Neuronal stem cell (in vitro differentiated cells): ENCODE measurements at regions not wholly inside any gene's neighbourhood (a gene's known extent, or its start where the extent isn't known, plus 50 kb on each side); places are given as distances from the start of the nearest gene placed in this dataset.

Source experiments
- DNase-seq: peaks from one replicate; pipeline ENCODE4 v3.0.0-alpha.2; 2013; ENCODE audit warnings: low spot score
- H2AFZ ChIP-seq: one replicate; pipeline ENCODE4 v1.6.1; 2013; ENCODE audit warnings: mild to moderate bottlenecking, low read length, inconsistent platforms
- H2AK5ac ChIP-seq: 2 replicates; pipeline ENCODE4 v1.6.1; 2013; ENCODE audit warnings: low read depth, mild to moderate bottlenecking, inconsistent platforms, low read length, moderate library complexity, mixed read lengths
- H2BK120ac ChIP-seq: 2 replicates; pipeline ENCODE4 v1.6.1; 2013; ENCODE audit warnings: low read depth, mild to moderate bottlenecking, inconsistent platforms, low read length, moderate library complexity, mixed read lengths
- H2BK12ac ChIP-seq: one replicate; pipeline ENCODE4 v1.6.1; 2013; ENCODE audit warnings: low read length, inconsistent platforms
- H2BK15ac ChIP-seq: 2 replicates; pipeline ENCODE4 v1.6.1; 2013; ENCODE audit warnings: mild to moderate bottlenecking, low read length, inconsistent platforms, mixed read lengths
- H2BK5ac ChIP-seq: one replicate; pipeline ENCODE4 v1.6.1; 2013; ENCODE audit warnings: inconsistent platforms, mild to moderate bottlenecking, low read length, moderate library complexity
- H3K14ac ChIP-seq: one replicate; pipeline ENCODE4 v1.6.1; 2013; ENCODE audit warnings: low read length, inconsistent platforms
- H3K18ac ChIP-seq: 2 replicates; pipeline ENCODE4 v1.6.1; 2013; ENCODE audit warnings: low read length, inconsistent platforms
- H3K23ac ChIP-seq: 2 replicates; pipeline ENCODE4 v1.6.1; 2013; ENCODE audit warnings: low read depth, mild to moderate bottlenecking, mixed read lengths, low read length, inconsistent platforms; ENCODE audit not compliant: poor library complexity
- H3K27ac ChIP-seq: replicated peaks from 3 replicates; pipeline ENCODE4 v1.5.1; 2013; ENCODE audit warnings: low read length, inconsistent platforms
- H3K27me3 ChIP-seq, 3 experiments: 2 replicates each; pipeline ENCODE4 v1.6.1; 2013; ENCODE audit warnings: low read length in 3 of 3, mild to moderate bottlenecking in 2 of 3, inconsistent platforms in 1 of 3, low read depth in 1 of 3, mixed read lengths in 1 of 3, moderate library complexity in 1 of 3; ENCODE audit not compliant: control insufficient read depth in 3 of 3, insufficient read depth in 3 of 3
- H3K36me3 ChIP-seq, 2 donors: replicated peaks in 1 of 2; 2 replicates each; pipeline ENCODE4 v1.6.1; 2013; ENCODE audit warnings: low read length in 2 of 2; ENCODE audit not compliant: control insufficient read depth in 2 of 2, insufficient read depth in 2 of 2
- H3K4ac ChIP-seq: 2 replicates; pipeline ENCODE4 v1.6.1; 2013; ENCODE audit warnings: inconsistent platforms, mild to moderate bottlenecking, low read length, moderate library complexity
- H3K4me1 ChIP-seq, 2 donors: 1 replicate in 1 of 2; 2 replicates in 1 of 2; pipeline ENCODE4 v1.6.1; 2013; ENCODE audit warnings: low read length in 2 of 2, low read depth in 1 of 2; ENCODE audit not compliant: control insufficient read depth in 2 of 2, insufficient read depth in 1 of 2
- H3K4me2 ChIP-seq: one replicate; pipeline ENCODE4 v1.6.1; 2013; ENCODE audit warnings: mild to moderate bottlenecking, low read length, inconsistent platforms; ENCODE audit not compliant: insufficient read depth, poor library complexity, severe bottlenecking
- H3K4me3 ChIP-seq, 2 donors: 2 replicates each; pipeline ENCODE4 v1.5.1; 2013; ENCODE audit warnings: low read length in 2 of 2, mild to moderate bottlenecking in 2 of 2, inconsistent platforms in 1 of 2, moderate library complexity in 1 of 2
- H3K79me1 ChIP-seq: one replicate; pipeline ENCODE4 v1.6.1; 2013; ENCODE audit warnings: low read depth, mild to moderate bottlenecking, inconsistent platforms, low read length, moderate library complexity
- H3K9ac ChIP-seq: one replicate; pipeline ENCODE4 v1.6.1; 2013; ENCODE audit warnings: mild to moderate bottlenecking, low read depth, low read length, inconsistent platforms; ENCODE audit not compliant: poor library complexity
- H3K9me3 ChIP-seq, 2 donors: replicated peaks in 1 of 2; 2 replicates each; pipeline versions ENCODE3 to v1.6.1; 2013; ENCODE audit warnings: low read length in 2 of 2, mild to moderate bottlenecking in 2 of 2, inconsistent platforms in 1 of 2, low read depth in 1 of 2, mixed read lengths in 1 of 2, moderate library complexity in 1 of 2; ENCODE audit not compliant: control insufficient read depth in 2 of 2, insufficient read depth in 1 of 2
- H4K8ac ChIP-seq: one replicate; pipeline ENCODE4 v1.6.1; 2013; ENCODE audit warnings: low read depth, mild to moderate bottlenecking, inconsistent platforms, low read length, moderate library complexity
- H4K91ac ChIP-seq: one replicate; pipeline ENCODE4 v1.6.1; 2013; ENCODE audit warnings: low read length, low read depth, mild to moderate bottlenecking, inconsistent platforms; ENCODE audit not compliant: poor library complexity
- WGBS, 2 donors: extraction: QIAGEN DNeasy Blood & Tissue Kit; methylation state at CpG; one replicate each; pipeline ENCODE4 v1.1.7; 2013; ENCODE audit warnings: missing lambda C conversion rate in 2 of 2, mixed read lengths in 1 of 2; ENCODE audit not compliant: insufficient read length in 2 of 2, insufficient replicate concordance in 1 of 2; ENCODE audit errors: extremely low coverage in 2 of 2; 5-methylcytosine and 5-hydroxymethylcytosine counted together

DNA sequence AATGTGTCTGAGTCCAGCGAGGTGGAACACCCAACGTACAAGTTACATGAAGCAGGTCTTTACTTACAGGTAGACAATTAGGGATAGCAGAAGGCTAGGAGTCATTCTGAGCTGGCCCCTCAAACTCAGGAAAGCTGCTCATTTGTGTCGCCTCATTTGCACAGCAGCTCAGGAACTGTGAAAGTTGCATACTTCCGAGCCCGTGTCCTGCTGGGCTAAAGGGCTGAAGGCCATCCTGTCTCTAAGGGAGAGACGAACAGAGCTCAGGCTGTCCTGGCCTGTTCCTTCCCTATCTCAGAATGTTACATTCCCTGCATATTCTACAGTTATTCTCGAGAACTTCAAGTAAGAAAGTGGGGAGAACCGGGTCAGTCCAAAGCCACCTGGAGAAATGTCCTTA lies 99.0 kb downstream of the FAM124B start:
- no peak overlapping the region for H2BK120ac ChIP-seq
- no peak for DNase-seq
- H4K91ac ChIP-seq = no peak overlapping the region
- no peaks in the 10 kb centered on the region for H3K4me1 ChIP-seq
- no peaks in the 10 kb centered on the region for H3K27me3 ChIP-seq
- no peaks in the 10 kb centered on the region for H3K9me3 ChIP-seq
- H3K14ac ChIP-seq = no peak overlapping the region
- no peak overlapping the region for H4K8ac ChIP-seq
- no peak overlapping the region for H3K4me3 ChIP-seq
- no peak overlapping the region for H3K18ac ChIP-seq
- H2BK5ac ChIP-seq = no peak overlapping the region
- H3K4ac ChIP-seq = no peak overlapping the region
- H2AK5ac ChIP-seq = no peak overlapping the region
- H2BK12ac ChIP-seq = no peak overlapping the region
- H3K79me1 ChIP-seq = no peaks in the 10 kb centered on the region
- no peak overlapping the region for H2BK15ac ChIP-seq
- no peak overlapping the region for H3K27ac ChIP-seq
- no peaks in the 10 kb centered on the region for H3K36me3 ChIP-seq
- no peak overlapping the region for H3K4me2 ChIP-seq
- no peak overlapping the region for H3K9ac ChIP-seq
- H2AFZ ChIP-seq = no peak overlapping the region
- no CpG with 5 or more reads among the region's 8 CpGs for WGBS, 2 donors
- no peak overlapping the region for H3K23ac ChIP-seq

DNA sequence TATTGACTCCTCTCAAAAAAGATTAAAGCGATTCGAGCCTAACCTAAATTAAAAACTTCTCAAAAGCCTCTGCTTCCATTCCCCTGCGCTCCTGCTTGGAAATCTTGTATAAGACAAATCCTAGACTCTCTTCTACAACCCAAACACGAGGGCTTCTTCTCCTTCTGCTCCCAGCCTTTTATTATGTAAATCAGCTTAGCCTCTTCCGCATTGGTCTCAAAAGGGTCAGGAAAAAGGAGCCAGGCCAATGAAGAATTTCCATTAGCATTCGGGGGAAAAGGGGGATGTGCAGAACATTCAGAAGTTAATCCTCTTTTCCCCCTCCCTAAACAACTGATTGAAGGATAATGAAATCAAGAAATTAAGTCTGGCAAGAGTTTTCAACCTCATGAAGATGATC lies 107.9 kb downstream of the FAM124B start:
- H3K4me3 ChIP-seq = no peak overlapping the region

DNA sequence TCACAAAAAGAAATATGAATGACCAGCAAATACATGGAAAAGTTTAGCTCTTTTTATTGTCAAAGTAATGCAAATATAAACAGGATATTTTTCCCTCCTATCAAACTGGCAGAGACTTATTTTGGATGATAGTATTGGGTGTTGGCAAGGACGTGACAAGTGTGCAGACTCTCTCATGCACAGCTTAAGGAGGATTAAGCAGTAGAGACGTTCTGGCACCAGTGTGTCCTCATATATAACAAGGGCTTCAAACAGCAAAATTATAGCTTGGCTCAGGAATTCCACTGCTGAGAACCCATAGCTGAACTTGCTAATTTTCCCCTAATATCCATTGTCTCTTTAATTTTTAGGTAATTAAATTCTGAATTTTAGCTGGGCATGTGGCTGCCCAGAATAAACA lies 114.4 kb downstream of the FAM124B start:
- Histone ChIP-seq H2AK5ac (no peak overlapping the region), H2BK12ac (no peak overlapping the region), H3K4ac (no peak overlapping the region), H2BK120ac (no peak overlapping the region), H3K4me1 (no peaks in the 10 kb centered on the region), H4K91ac (no peak overlapping the region), H3K36me3 (no peaks in the 10 kb centered on the region), H2AFZ (no peak overlapping the region), H3K79me1 (no peaks in the 10 kb centered on the region), H4K8ac (no peak overlapping the region), H2BK5ac (no peak overlapping the region), H3K27me3 (no peaks in the 10 kb centered on the region), H3K4me2 (no peak overlapping the region), H3K23ac (no peak overlapping the region), H3K14ac (no peak overlapping the region), H3K27ac (no peak overlapping the region), H2BK15ac (no peak overlapping the region), H3K4me3 (no peak overlapping the region), H3K18ac (no peak overlapping the region), H3K9ac (no peak overlapping the region), H3K9me3 (no peaks in the 10 kb centered on the region)
- no peak for DNase-seq
- no CpG with 5 or more reads among the region's 2 CpGs for WGBS, 2 donors

More for the DNA sequence above, 107.9 kb downstream of the FAM124B start:
- Histone ChIP-seq H2AK5ac (no peak overlapping the region), H2AFZ (no peak overlapping the region), H3K4me2 (no peak overlapping the region), H3K36me3 (no peaks in the 10 kb centered on the region), H2BK12ac (no peak overlapping the region), H3K79me1 (no peaks in the 10 kb centered on the region), H3K4me1 (no peaks in the 10 kb centered on the region), H3K9me3 (peaks cover 0 to 5% of the 10 kb centered on the region in 2 donors), H4K8ac (no peak overlapping the region), H3K14ac (no peak overlapping the region), H2BK120ac (no peak overlapping the region), H3K23ac (no peak overlapping the region), H3K18ac (no peak overlapping the region), H2BK15ac (no peak overlapping the region), H3K4ac (no peak overlapping the region), H4K91ac (no peak overlapping the region), H3K27me3 (no peaks in the 10 kb centered on the region), H3K9ac (no peak overlapping the region), H3K27ac (no peak overlapping the region), H2BK5ac (no peak overlapping the region)
- no CpG with 5 or more reads among the region's 6 CpGs for WGBS, 2 donors
- DNase-seq = peak; percentile 6

DNA sequence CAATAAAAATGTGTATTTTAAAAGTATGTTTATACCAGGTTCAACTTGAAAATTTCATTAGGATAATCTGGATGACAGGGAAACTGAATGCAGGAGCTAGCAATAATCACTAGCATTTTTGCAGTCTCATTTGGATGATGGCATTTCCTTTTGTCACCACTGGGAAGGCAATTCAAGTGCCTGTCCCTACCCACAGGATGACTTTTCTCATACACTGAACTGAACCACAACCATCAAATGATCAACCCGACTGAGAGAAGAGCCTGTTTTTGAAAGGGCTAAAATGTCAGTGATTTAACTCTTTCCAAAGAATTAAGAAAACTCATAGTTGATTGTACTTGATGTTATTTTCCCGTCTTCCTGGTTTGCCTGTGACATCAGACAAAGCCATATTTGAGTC lies 115.0 kb downstream of the FAM124B start:
- no peak overlapping the region for H3K27ac ChIP-seq
- no peak overlapping the region for H2AFZ ChIP-seq
- no peak overlapping the region for H3K4ac ChIP-seq
- no peaks in the 10 kb centered on the region for H3K4me1 ChIP-seq
- H3K23ac ChIP-seq = no peak overlapping the region
- no peak overlapping the region for H3K14ac ChIP-seq
- H3K9ac ChIP-seq = no peak overlapping the region
- H3K9me3 ChIP-seq = no peaks in the 10 kb centered on the region
- no peak overlapping the region for H2AK5ac ChIP-seq
- no peak overlapping the region for H2BK5ac ChIP-seq
- no peak overlapping the region for H2BK12ac ChIP-seq
- no peak overlapping the region for H2BK15ac ChIP-seq
- DNase-seq = no peak
- H3K4me2 ChIP-seq = no peak overlapping the region
- H3K4me3 ChIP-seq = no peak overlapping the region
- no peak overlapping the region for H3K18ac ChIP-seq
- no peak overlapping the region for H2BK120ac ChIP-seq
- no peaks in the 10 kb centered on the region for H3K36me3 ChIP-seq
- no peak overlapping the region for H4K91ac ChIP-seq
- no peak overlapping the region for H4K8ac ChIP-seq
- H3K79me1 ChIP-seq = no peaks in the 10 kb centered on the region
- H3K27me3 ChIP-seq = no peaks in the 10 kb centered on the region
- no CpG with 5 or more reads among the region's 2 CpGs for WGBS, 2 donors
